Endothelial cell of umbilical vein (primary cell): ENCODE measurements at regions not wholly inside any gene's neighbourhood (a gene's known extent, or its start where the extent isn't known, plus 50 kb on each side); places are given as distances from the start of the nearest gene placed in this dataset.

ENCODE experiments used
- BruUV-seq: library from RNA; stranded (reverse); fragments of 400-500 nt; replicated peaks from 2 replicates; lab custom pipeline; 2021; lab: Mats Ljungman, UMichigan
- CTCF ChIA-PET: fragments of 300-600, 350-600 bp; sonication (Branson Sonifier 250); formaldehyde crosslinking; loops from one replicate; lab custom pipeline; 2021; ENCODE audit warnings: antibody characterized with exemption, inconsistent platforms; lab: Charles Lee
- POLR2A ChIA-PET: fragments of 300-600, 350-600 bp; sonication (Branson Sonifier 250); formaldehyde crosslinking; loops from one replicate; lab custom pipeline; 2021; ENCODE audit warnings: antibody characterized with exemption, inconsistent platforms; lab: Charles Lee
- DNase-seq: peaks from one replicate; pipeline ENCODE4 v3.0.0-alpha.2; 2011; ENCODE audit warnings: low read depth, low spot score
- FAIRE-seq: peaks from 2 replicates; lab custom pipeline; 2011; peaks lifted over from hg19 to GRCh38; lab: Jason Lieb, UNC
- H2AFZ ChIP-seq: 2 replicates; pipeline ENCODE4 v1.6.0; 2012; ENCODE audit warnings: low read depth, low read length, control low read depth, inconsistent platforms
- H3K27ac ChIP-seq: 2 replicates; pipeline ENCODE4 v1.5.1; 2011; ENCODE audit warnings: low read depth, mild to moderate bottlenecking, control low read depth, low read length, moderate library complexity; ENCODE audit not compliant: insufficient read depth
- H3K27me3 ChIP-seq, 2 experiments: 2 replicates each; pipeline versions ENCODE4 v1.6.0 to v1.6.1; 2011; ENCODE audit warnings: low read length in 2 of 2, mixed read lengths in 1 of 2; ENCODE audit not compliant: control insufficient read depth in 2 of 2, insufficient read depth in 2 of 2
- H3K36me3 ChIP-seq, 2 experiments: 2 replicates in 1 of 2; 3 replicates in 1 of 2; pipeline ENCODE4 v1.5.1; 2011; ENCODE audit warnings: low read length in 2 of 2, mild to moderate bottlenecking in 1 of 2, moderate library complexity in 1 of 2; ENCODE audit not compliant: control insufficient read depth in 2 of 2, insufficient read depth in 2 of 2; ENCODE audit errors: extremely low read depth in 1 of 2
- H3K4me1 ChIP-seq: 3 replicates; pipeline ENCODE4 v1.5.1; 2011; ENCODE audit warnings: mild to moderate bottlenecking, low read length; ENCODE audit not compliant: control insufficient read depth, insufficient read depth; ENCODE audit errors: extremely low read depth
- H3K4me2 ChIP-seq: 2 replicates; pipeline ENCODE4 v1.6.1; 2011; ENCODE audit warnings: low read length, control low read depth, mixed read lengths; ENCODE audit not compliant: insufficient read depth
- H3K4me3 ChIP-seq, 3 experiments: fragments of 200-600 bp in 1 of 3; sonication (generic), shearing (Covaris generic) in 1 of 3; replicated peaks in 1 of 3; 2 replicates each; pipeline ENCODE4 v1.5.1; 2011 to 2016; ENCODE audit warnings: control low read depth in 3 of 3, low read length in 3 of 3, mild to moderate bottlenecking in 2 of 3, inconsistent platforms in 1 of 3, low read depth in 1 of 3, moderate library complexity in 1 of 3; ENCODE audit not compliant: insufficient read depth in 1 of 3
- H3K79me2 ChIP-seq: 2 replicates; pipeline ENCODE4 v1.6.0; 2012; ENCODE audit warnings: low read length, inconsistent platforms; ENCODE audit not compliant: control insufficient read depth, insufficient read depth
- H3K9ac ChIP-seq: replicated peaks from 2 replicates; pipeline ENCODE3; 2011; ENCODE audit warnings: low read length, control low read depth; ENCODE audit not compliant: insufficient read depth; ENCODE audit errors: extremely low read depth
- H3K9me1 ChIP-seq: replicated peaks from 3 replicates; pipeline ENCODE4 v1.6.0; 2011; ENCODE audit warnings: mild to moderate bottlenecking, low read length; ENCODE audit not compliant: control insufficient read depth, insufficient read depth; ENCODE audit errors: extremely low read depth
- H3K9me3 ChIP-seq: replicated peaks from 2 replicates; pipeline ENCODE4 v1.5.1; 2012; ENCODE audit warnings: low read length, inconsistent platforms; ENCODE audit not compliant: control insufficient read depth, insufficient read depth
- H4K20me1 ChIP-seq: replicated peaks from 2 replicates; pipeline ENCODE3; 2011; ENCODE audit warnings: mild to moderate bottlenecking, low read length; ENCODE audit not compliant: control insufficient read depth, insufficient read depth; ENCODE audit errors: extremely low read depth
- EZH2 ChIP-seq: IDR thresholded peaks from 2 replicates; pipeline ENCODE4 v1.6.1; 2012; ENCODE audit warnings: borderline replicate concordance, low read depth, mild to moderate bottlenecking, moderate library complexity, low read length, inconsistent platforms; ENCODE audit not compliant: severe bottlenecking
- FOS ChIP-seq: IDR thresholded peaks from 2 replicates; pipeline ENCODE4 v1.6.1; 2011; ENCODE audit warnings: mild to moderate bottlenecking, low read length, moderate library complexity, borderline replicate concordance; ENCODE audit not compliant: insufficient read depth
- GATA2 ChIP-seq: IDR thresholded peaks from 2 replicates; pipeline ENCODE4 v1.7.0; 2011; ENCODE audit warnings: low read depth, mild to moderate bottlenecking, moderate library complexity, mixed read lengths, low read length; ENCODE audit not compliant: insufficient read length, insufficient read depth
- JUN ChIP-seq: IDR thresholded peaks from 2 replicates; pipeline ENCODE4 v1.6.1; 2011; ENCODE audit warnings: borderline replicate concordance, low read depth; ENCODE audit not compliant: insufficient read length, insufficient read depth
- MYC ChIP-seq: IDR thresholded peaks from one replicate; pipeline ENCODE4 v1.6.1; 2011; ENCODE audit warnings: mild to moderate bottlenecking, low read depth, low read length
- POLR2A ChIP-seq: IDR thresholded peaks from 2 replicates; pipeline ENCODE4 v1.6.1; 2012; ENCODE audit warnings: low read depth, mild to moderate bottlenecking, control low read depth, low read length
- POLR2AphosphoS5 ChIP-seq: IDR thresholded peaks from 2 replicates; pipeline ENCODE4 v1.6.1; 2012; ENCODE audit warnings: low read depth, mild to moderate bottlenecking, control low read depth, low read length, moderate library complexity; ENCODE audit not compliant: insufficient read depth
- dilution Hi-C: fragments of 300-500 bp; cut with MboI; formaldehyde crosslinking; loops from one replicate; pipeline ENCODE4 v1.15.0; 2019; ENCODE audit warnings: low sequenced_read_pairs; ENCODE audit not compliant: extremely low pct_ligation_motif_present
- intact Hi-C: fragments of 100-400 bp; cut with micrococcal nuclease; formaldehyde crosslinking; loops from one replicate; pipeline ENCODE4 v1.10.0; 2022
- TF ChIP-seq, protein P1 (sequence below), 2 donors: IDR thresholded peaks; 1 replicate in 1 of 2; 2 replicates in 1 of 2; pipeline ENCODE4 v1.5.1; 2011; ENCODE audit warnings: low read length in 2 of 2, mild to moderate bottlenecking in 2 of 2, moderate library complexity in 2 of 2, control low read depth in 1 of 2, inconsistent platforms in 1 of 2, low read depth in 1 of 2; ENCODE audit not compliant: insufficient read depth in 1 of 2; ENCODE audit errors: extremely low read depth in 1 of 2
- TF ChIP-seq, protein P2 (sequence below): IDR thresholded peaks from 2 replicates; pipeline ENCODE4 v1.6.1; 2011; ENCODE audit not compliant: insufficient read depth, insufficient read length

DNA sequence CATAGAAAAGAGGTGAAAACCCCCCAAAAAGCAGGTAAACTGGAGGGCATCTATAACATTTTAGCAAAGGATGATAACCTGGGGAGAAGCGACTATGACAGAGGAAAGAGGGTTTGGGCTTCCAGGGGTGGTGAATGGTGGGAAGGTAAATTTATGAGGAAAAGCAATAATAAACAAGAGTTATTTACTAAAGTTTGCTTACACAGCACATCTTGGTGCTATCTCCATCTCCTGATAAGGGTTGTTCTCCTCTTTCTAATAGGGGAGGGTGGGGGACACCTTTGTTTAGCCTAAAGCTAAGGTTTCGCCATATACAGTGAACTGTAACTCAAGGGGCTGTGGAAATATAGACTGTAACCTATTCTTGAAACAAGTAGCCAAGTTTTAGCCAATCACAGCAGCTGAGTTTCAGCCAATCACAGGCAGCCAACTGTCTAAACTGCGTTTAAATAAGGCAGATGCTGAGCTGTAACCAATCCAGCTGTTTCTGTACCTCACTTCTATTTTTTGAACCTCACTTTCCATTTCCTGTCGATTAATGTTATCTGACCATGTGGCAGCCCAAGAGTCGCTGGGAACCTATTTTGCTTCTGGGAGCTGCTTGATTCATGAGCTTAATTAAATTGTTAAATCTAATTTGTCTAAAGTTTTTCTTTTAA lies 191.8 kb downstream of the MAP2K6 start:
- H3K9me3 ChIP-seq = no peaks in the 10 kb centered on the region
- H3K4me2 ChIP-seq = no peak overlapping the region
- H3K4me3 ChIP-seq = no peak overlapping the region
- no peaks in the 10 kb centered on the region for H3K9me1 ChIP-seq
- no peak overlapping the region for H2AFZ ChIP-seq
- H3K4me1 ChIP-seq = peaks cover 28% of the 10 kb centered on the region
- no peak for FAIRE-seq
- ChIA-PET CTCF (interaction anchor here (0.6 to 5.1 kb wide), 74 partner anchors 8 to 1023 kb away, joined by 3 to 156 read pairs (median 6); partner anchors contain the start of gene KCNJ2), POLR2A (interaction anchor here (0.6 to 1.5 kb wide), 3 partner anchors 16 to 563 kb away, joined by 3 to 14 read pairs (median 6); partner anchors contain the start of gene KCNJ2)
- DNase-seq = no peak
- no TSS peak for BruUV-seq
- H3K27ac ChIP-seq = no peak overlapping the region
- no peaks in the 10 kb centered on the region for H3K27me3 ChIP-seq
- no peaks in the 10 kb centered on the region for H4K20me1 ChIP-seq
- dilution Hi-C loops (no loop called here), intact Hi-C loops (loop anchor here (5.0 kb wide), 2 partner anchors 251 to 946 kb away; no protein-coding TSS in a partner anchor)
- no peaks in the 10 kb centered on the region for H3K36me3 ChIP-seq
- H3K9ac ChIP-seq = no peak overlapping the region
- TF ChIP-seq JUN = no peak
- TF ChIP-seq, protein P1, sequence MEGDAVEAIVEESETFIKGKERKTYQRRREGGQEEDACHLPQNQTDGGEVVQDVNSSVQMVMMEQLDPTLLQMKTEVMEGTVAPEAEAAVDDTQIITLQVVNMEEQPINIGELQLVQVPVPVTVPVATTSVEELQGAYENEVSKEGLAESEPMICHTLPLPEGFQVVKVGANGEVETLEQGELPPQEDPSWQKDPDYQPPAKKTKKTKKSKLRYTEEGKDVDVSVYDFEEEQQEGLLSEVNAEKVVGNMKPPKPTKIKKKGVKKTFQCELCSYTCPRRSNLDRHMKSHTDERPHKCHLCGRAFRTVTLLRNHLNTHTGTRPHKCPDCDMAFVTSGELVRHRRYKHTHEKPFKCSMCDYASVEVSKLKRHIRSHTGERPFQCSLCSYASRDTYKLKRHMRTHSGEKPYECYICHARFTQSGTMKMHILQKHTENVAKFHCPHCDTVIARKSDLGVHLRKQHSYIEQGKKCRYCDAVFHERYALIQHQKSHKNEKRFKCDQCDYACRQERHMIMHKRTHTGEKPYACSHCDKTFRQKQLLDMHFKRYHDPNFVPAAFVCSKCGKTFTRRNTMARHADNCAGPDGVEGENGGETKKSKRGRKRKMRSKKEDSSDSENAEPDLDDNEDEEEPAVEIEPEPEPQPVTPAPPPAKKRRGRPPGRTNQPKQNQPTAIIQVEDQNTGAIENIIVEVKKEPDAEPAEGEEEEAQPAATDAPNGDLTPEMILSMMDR (IDR thresholded peaks at IDR 0.05; ENCODE audit: extremely low read depth in 1 of 2, insufficient read depth in 1 of 2, low read depth in 1 of 2, low read length in 2 of 2) = no peak
- TF ChIP-seq, protein P2, sequence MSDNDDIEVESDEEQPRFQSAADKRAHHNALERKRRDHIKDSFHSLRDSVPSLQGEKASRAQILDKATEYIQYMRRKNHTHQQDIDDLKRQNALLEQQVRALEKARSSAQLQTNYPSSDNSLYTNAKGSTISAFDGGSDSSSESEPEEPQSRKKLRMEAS = no peak
- TF ChIP-seq EZH2 = no peak
- TF ChIP-seq POLR2AphosphoS5 = no peak
- TF ChIP-seq FOS = no peak
- no peak for TF ChIP-seq GATA2
- TF ChIP-seq MYC = no peak
- TF ChIP-seq POLR2A = no peak
- no peaks in the 10 kb centered on the region for H3K79me2 ChIP-seq
